NCI-H1930 (cell line): ENCODE measurements at regions not wholly inside any gene's neighbourhood (a gene's known extent, or its start where the extent isn't known, plus 50 kb on each side); places are given as distances from the start of the nearest gene placed in this dataset.

ENCODE experiments used
- DNase-seq, 2 experiments: peaks; one replicate each; lab custom pipeline; 2025; lab: John Stamatoyannopoulos, UW

- no peak for DNase-seq
Measured at GRCh38 chr3:6516694-6517093, 344.2 kb upstream of the GRM7 start.

GRCh38 chr3:6518709-6519345, 342.1 kb upstream of the GRM7 start:
- no peak for DNase-seq

- no peak for DNase-seq
Measured at GRCh38 chr3:6521369-6522113, 339.4 kb upstream of the GRM7 start.

DNA sequence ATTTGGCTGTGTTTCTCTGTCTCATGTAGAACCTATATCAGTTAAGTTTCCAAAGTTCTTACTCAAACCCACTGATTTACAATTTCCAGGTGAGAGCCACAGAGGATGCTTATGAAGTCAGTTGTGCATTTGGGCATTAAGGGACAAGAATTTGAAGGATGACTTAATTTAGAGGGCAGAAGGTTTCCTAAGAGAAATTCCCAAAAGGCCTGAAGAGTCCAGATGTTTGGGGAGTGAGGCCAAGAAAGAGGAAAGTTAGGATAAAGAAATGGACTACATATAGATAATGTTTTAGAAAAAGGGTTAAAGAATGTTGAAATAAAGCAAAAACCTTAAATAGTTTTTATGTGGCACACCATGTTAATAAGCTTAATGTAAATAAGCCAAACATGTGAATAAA, 338.7 kb upstream of the GRM7 start:
- DNase-seq = no peak

DNA sequence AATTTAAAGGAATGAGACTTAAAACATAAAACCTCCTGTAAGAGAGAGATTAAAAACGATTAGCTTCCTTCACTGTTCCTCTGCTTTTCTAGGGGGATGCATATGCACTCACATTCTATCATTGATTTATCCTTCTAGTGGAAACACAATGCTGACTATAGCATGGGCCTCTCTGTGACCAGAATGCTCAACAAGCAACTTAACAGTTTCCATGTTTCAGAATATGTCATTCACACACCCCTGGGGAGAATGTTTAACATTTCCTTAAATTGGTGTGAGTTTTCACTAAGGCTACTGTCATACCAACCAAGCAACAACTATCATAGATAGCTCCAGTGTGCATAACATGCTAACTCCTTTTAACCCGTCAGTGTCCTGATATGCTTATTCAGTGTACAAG, 337.9 kb upstream of the GRM7 start:
- no peak for DNase-seq

- no peak for DNase-seq
Measured at GRCh38 chr3:6524479-6524878, 336.4 kb upstream of the GRM7 start.

DNA sequence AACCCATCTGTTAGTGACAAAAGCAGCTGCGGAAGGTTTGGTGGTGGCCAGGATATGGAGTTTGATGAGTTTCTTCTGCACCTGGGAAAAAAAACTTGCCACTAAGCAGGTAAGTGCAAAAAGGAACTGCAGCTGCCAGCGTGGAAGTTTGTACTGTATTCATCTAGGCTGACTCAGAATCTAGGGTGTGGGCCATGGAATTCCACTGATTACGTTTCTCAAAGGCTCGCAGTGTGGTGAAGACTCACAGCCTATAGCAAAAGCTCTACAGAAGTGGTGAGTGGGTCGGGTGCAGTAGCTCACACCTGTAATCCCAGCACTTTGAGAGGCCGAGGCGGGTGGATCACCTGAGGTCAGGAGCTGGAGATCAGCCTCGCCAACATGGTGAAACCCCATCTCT, 334.6 kb upstream of the GRM7 start:
- no peak for DNase-seq

DNA sequence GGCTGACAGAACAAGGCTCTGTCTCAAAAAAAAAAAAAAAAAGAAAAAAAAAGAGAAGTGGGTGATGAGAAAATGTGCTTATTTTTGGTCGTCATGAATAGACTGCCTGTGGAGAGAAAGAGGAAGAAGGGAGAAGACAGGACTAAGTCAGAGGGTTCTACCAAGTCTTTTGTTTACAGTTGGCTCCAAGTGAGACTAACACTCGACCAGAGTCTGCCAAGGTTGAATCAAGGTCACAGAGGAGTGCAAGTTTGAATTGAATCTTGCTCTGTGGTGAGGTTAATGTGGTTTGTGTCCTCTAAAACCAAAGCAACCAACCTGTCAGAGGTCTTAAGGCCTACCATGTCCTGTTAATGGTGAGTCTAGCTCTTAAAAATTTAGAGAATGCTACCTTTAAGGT, 334.1 kb upstream of the GRM7 start:
- DNase-seq = no peak

- no peak for DNase-seq
Measured at GRCh38 chr3:6528951-6529350, 332.0 kb upstream of the GRM7 start.

DNA sequence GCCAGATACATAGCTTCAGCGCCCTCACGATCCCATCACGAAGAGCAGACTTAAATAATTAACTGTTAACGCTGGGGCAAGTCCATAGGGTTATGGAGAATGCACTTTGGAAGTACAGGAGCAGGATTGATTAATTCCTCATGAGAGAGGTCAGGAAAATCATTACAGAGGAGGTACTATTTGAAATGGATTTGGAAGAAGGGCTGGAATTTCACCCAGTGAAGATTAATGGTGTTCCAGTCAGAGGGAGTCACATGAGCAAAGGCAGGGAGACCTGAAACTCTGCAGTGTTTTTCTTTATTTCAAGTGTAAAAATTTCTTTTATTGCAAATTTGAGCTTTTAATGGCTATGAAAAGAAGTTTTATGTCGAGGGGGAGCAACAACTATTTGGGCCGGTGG, 329.8 kb upstream of the GRM7 start:
- DNase-seq = no peak

- no peak for DNase-seq
Measured at GRCh38 chr3:6532101-6532500, 328.8 kb upstream of the GRM7 start.

GRCh38 chr3:6540981-6541380, 319.9 kb upstream of the GRM7 start:
- DNase-seq = no peak

DNA sequence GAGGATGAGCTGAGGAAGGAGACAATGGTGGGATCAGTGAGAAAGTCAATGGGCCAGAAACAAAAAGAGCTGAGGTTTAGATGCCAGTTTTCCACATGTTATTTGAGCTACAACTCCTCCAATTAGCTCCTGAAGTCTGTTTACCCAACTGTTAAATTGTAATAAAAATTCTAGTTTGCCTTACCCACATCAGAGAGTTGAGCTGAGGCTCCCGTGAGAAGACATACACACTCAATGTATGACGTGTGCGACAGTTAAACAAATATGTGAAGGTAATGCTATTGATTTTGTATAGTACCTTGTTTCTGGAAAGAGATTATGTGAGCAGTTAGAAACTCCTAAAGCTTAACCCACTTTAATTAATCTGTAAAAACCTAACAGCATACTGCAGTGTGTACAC, 318.1 kb upstream of the GRM7 start:
- DNase-seq = no peak

GRCh38 chr3:6549296-6549695, 311.6 kb upstream of the GRM7 start:
- no peak for DNase-seq

DNA sequence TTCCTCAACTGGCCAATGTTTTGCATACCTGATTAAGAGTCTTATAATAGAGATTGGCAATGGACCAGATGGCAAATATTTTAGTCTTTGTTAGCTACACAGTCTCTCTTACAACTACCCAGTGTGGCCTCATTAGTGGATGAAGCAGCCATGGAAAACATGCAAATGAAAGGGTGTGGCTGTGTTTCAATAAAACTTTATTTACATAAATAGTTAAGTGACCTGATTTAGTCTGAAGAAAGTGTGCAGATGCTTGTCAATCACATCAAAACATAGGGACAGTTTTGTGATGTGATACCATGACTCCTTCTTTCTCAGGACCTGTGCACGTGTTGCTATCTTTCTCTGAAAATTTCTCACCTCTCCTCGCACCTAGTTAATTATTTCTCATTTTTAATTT, 309.8 kb upstream of the GRM7 start:
- no peak for DNase-seq

- DNase-seq = no peak
Measured at GRCh38 chr3:6560259-6560658, 300.7 kb upstream of the GRM7 start.

- no peak for DNase-seq
Measured at GRCh38 chr3:6567241-6567640, 293.7 kb upstream of the GRM7 start.

GRCh38 chr3:6568999-6569493, 291.9 kb upstream of the GRM7 start:
- DNase-seq = no peak

DNA sequence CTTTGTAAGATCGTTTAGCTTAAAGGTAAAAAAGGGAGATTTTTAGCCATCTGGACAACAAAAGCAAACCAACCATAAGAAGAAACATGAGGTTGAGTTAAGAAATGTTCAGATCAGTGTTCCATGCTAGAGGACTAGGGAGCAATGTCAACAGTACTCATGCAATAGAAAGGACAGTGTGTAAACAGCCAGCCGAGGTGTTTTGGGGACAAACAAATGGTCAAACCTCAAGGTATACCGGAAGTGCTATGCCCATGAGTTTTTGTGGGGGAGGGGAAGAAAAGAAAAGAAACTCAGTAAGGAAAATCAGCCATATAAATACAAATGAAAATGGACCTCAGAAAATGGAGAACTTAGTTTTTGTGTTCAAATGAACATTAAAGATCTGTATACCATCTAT, 289.5 kb upstream of the GRM7 start:
- no peak for DNase-seq

- no peak for DNase-seq
Measured at GRCh38 chr3:6577584-6577983, 283.3 kb upstream of the GRM7 start.

DNA sequence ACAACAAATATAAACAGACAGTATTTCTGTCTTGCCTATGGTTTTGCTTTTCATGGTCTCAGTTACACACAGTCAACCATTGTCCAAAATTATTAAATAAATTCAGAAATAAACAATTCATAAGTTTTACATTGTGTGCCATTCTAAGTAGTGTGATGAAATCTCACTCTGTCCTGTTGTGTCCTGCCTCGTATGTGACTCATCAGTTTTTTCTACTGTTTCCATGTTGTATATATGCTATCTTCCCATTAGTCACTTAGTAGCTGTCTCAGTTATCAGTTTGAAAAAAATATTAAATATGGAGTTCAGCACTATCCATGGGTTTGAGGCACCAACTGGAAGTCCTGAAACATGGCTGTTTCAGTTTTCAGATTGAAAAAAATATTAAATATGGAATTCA, 282.4 kb upstream of the GRM7 start:
- no peak for DNase-seq

DNA sequence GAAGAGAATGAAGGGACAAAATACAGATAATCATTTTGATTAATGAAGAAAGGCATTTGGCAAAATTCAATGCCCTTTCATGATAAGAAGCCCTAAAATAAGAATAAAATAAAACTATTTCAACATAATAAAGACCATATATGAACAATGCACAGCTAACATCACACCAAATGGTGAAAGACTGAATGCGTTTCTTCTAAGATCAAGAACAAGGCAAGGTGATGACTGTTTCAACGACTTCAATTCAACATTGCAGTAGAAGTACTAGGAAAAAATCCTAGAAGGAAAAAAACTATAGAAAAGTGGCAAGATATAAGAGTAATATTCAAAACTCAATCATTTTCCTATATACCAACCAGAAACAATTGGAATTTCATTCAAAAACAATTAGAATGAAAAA, 280.1 kb upstream of the GRM7 start:
- DNase-seq = no peak

DNA sequence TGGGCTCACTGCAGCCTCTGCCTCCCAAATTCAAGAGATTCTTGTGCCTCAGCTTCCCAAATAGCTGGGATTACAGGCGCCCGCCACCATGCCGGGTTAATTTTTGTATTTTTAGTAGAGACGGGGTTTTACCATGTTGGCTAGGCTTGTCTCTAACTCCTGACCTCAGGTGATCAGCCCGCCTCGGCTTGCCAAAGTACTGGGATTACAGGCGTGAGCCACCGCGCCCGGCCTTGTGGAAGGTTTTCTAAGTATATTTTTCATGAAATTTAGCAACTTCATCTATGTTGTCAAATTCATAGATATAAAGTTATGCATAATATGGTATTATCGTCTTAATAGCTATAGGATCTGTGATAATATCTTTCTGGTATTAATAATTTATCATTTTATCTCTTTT, 275.6 kb upstream of the GRM7 start:
- no peak for DNase-seq

GRCh38 chr3:6600237-6600636, 260.7 kb upstream of the GRM7 start:
- no peak for DNase-seq
